ENCODE measurements at regions not wholly inside any gene's neighbourhood (a gene's known extent, or its start where the extent isn't known, plus 50 kb on each side); places are given as distances from the start of the nearest gene placed in this dataset.

DNA sequence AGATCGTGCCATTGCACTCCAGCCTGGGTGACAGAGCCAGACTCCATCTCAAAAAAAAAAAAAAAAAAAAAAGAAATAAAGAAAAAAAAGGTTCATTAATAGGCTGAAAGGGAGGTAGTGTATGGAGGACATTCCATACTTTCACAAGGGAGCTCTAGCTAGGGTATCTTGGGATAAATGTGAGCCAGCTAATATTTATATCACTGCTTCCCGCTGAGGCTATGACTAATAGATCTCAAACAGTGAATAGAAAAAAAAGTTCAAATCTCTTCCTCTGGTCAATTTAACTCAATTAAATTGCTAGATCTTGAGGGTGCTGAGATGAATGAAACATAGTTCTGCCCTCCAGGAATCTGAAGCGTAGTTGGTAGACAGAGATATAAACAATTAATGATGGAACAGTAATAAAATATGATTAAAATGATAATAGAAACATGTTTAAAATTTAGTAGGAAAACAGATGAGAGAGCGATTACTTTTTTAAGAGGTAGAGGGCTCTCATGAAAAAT lies 55.7 kb upstream of the SHISA3 start:
- no peak for TF ChIP-seq POLR2A (IDR thresholded peaks at IDR 0.05; ENCODE audit: extremely low read depth, insufficient read length)
- TF ChIP-seq, protein P1, sequence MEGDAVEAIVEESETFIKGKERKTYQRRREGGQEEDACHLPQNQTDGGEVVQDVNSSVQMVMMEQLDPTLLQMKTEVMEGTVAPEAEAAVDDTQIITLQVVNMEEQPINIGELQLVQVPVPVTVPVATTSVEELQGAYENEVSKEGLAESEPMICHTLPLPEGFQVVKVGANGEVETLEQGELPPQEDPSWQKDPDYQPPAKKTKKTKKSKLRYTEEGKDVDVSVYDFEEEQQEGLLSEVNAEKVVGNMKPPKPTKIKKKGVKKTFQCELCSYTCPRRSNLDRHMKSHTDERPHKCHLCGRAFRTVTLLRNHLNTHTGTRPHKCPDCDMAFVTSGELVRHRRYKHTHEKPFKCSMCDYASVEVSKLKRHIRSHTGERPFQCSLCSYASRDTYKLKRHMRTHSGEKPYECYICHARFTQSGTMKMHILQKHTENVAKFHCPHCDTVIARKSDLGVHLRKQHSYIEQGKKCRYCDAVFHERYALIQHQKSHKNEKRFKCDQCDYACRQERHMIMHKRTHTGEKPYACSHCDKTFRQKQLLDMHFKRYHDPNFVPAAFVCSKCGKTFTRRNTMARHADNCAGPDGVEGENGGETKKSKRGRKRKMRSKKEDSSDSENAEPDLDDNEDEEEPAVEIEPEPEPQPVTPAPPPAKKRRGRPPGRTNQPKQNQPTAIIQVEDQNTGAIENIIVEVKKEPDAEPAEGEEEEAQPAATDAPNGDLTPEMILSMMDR (IDR thresholded peaks at IDR 0.05; ENCODE audit: low read depth, low read length) = no peak
